ENCODE measurements at regions not wholly inside any gene's neighbourhood (a gene's known extent, or its start where the extent isn't known, plus 50 kb on each side); places are given as distances from the start of the nearest gene placed in this dataset.
"Not testable (repeated sequence)": the region's sequence is repeated elsewhere in the genome, so short reads cannot be mapped to it uniquely, and the experiment has no call there.

DNA sequence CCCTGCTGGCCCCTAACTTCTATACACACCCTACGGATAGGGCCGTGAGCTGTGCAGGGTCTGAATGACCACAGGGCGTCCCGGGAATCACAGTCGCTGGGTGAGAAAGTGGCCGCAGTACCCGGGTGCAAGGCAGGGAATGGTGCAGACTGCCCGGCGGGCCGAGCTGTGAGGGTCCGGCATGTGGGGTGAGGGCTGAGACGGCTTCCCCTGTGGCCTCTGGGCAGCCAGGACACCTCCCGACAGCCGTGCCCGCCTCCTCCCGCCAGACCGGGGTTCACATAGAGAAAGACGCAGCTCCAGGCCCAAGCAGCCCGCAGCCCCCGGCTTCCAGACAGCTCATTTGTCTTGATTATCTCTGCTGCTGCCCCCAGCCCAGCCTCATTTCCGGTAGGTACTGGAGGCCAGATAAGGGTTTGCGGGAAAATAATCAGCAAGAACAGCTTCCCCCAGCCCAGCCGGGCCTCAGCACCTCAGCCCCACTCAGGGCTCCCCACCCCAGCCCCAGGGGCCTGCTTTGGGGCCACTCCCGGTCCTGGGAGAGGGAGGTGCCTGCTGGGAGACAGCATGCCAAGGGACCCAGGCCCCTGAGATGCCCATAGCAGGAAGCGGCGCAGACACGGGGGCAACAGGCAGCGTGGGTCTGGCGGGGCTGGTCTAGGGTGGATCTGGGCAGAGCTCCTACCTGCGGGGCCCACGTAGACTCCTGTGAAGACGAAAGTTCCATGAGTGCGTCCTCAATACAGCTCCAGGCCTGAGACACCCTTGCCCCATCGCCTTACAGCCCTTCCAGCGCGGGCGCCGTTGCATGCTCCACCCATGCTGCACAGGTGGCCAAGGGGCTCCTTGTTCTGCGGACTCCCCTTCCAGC, 123.1 kb downstream of the BRD1 start:
- no peak for ATAC-seq (replicated peaks)
- H3K36me3 Mint-ChIP-seq: peaks cover 0 to 2% of the 10 kb centered on the region in 2 donors
- no peak overlapping the region for H3K27ac Mint-ChIP-seq
- H3K9me3 Mint-ChIP-seq: peaks cover 8 to 11% of the 10 kb centered on the region in 2 donors
- no peaks in the 10 kb centered on the region for H3K4me1 Mint-ChIP-seq
- H3K4me3 Mint-ChIP-seq: no peak overlapping the region
- no peak for DNase-seq
- H3K27me3 Mint-ChIP-seq: peaks cover 48 to 65% of the 10 kb centered on the region in 2 donors

DNA sequence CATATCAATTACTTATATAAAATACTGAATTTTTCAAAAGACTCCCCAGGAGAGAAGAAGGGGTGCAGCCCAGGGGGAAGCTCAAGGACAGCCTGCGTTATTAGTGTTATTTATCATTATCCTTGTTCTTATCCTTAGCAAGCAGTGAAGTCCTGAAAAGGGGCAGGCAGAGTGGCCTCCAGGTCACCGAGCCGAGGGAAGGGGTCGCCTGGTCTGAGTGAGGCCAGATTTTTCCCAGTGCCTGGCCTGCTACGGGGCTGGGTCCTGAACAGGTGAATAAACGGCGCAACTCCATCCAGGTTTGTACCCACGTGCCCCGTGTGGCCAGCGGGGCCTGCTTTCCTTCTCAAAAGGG, 123.7 kb downstream of the BRD1 start:
- DNase-seq: no peak
- Mint-ChIP-seq H3K4me1 (no peaks in the 10 kb centered on the region), H3K4me3 (no peak overlapping the region), H3K9me3 (peaks cover 8 to 11% of the 10 kb centered on the region in 2 donors), H3K27me3 (peaks cover 43 to 60% of the 10 kb centered on the region in 2 donors), H3K36me3 (peaks cover 0 to 2% of the 10 kb centered on the region in 2 donors), H3K27ac (no peak overlapping the region)
- no peak for ATAC-seq (replicated peaks)

DNA sequence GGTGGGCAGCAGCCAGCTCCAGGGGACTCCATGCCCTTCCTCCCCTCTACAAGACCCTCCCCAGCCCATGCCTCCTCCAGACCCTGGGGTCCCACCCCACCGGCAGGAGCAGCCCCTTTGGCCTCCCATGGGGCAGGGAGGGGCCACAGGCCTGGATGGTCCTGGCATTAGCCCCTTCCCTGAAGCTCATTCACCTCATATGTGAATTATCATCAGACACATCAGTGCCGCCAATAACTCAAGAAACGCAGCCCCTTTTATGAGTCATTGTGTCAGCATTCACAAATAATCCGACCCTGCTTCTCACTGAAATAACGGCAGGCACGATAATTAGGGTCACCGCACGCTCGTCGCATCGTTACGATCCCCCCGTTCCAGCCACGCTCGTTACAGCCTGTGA, 124.2 kb downstream of the BRD1 start:
- Mint-ChIP-seq H3K4me3 (no peak overlapping the region), H3K27me3 (peaks cover 41 to 56% of the 10 kb centered on the region in 2 donors), H3K4me1 (no peaks in the 10 kb centered on the region), H3K27ac (no peak overlapping the region), H3K36me3 (peaks cover 0 to 2% of the 10 kb centered on the region in 2 donors), H3K9me3 (peaks cover 7 to 8% of the 10 kb centered on the region in 2 donors)
- no peak for DNase-seq
- ATAC-seq (replicated peaks): no peak

DNA sequence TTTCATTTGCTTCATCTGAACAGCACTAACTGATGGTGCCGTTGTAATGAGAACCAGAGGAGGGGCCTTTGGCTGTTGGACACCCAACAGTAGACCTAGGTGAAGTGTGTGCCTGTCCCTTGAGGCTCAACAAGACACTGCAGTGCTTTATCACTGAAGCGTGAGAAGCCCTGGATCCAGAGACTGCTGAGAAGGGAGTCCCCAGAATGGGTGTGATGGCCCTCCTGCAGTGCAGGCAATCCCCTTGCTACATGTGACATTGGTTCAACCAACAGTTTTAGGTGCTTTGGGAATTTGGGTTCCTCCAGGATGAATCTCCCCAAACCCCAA, 125.6 kb downstream of the BRD1 start:
- H3K36me3 Mint-ChIP-seq: peaks cover 0 to 2% of the 10 kb centered on the region in 2 donors
- peaks cover 33 to 42% of the 10 kb centered on the region in 2 donors for H3K27me3 Mint-ChIP-seq

DNA sequence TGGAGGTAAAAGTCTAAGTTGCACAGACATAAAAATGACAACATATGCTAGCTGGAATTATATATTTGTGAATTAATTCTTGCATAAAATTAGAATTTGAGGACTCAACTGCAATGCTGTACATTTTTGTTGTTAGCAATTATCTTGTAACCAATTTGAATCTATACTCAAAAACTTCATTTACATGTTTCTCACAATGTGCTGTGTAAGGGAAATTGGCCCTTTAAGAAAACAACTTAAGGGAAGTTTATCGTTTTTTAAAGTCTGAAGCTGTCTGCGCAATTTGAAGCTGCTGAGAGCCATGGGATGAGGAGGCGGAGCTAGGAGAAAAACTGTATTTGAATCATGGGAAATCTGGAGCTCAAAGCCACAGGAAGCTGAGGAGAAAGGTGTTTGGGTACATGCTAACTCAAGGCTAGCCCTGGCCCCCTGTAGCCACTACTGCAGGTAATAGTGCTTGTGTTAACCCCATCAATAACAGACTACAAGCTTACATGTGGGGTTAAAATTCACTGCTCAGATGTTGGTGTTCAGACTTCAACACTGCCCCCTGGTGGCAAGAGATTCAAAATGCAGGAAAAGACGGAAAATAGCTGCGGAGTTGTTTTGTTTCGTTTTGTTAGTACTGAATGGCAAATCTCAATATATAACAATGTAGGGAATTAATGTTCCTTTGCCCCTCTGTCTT, 126.1 kb downstream of the BRD1 start:
- Mint-ChIP-seq H3K27me3 (peaks cover 33 to 38% of the 10 kb centered on the region in 2 donors), H3K4me3 (no peak overlapping the region), H3K4me1 (no peaks in the 10 kb centered on the region), H3K36me3 (peaks cover under 1 to 2% of the 10 kb centered on the region in 2 donors), H3K9me3 (peaks cover 14 to 16% of the 10 kb centered on the region in 2 donors), H3K27ac (no peak overlapping the region)
- no peak for DNase-seq
- ATAC-seq (replicated peaks): no peak

More for the DNA sequence above, 125.6 kb downstream of the BRD1 start:
- H3K4me1 Mint-ChIP-seq: no peaks in the 10 kb centered on the region
- no peak for DNase-seq
- ATAC-seq (replicated peaks): no peak
- peaks cover 14 to 15% of the 10 kb centered on the region in 2 donors for H3K9me3 Mint-ChIP-seq
- H3K4me3 Mint-ChIP-seq: no peak overlapping the region
- H3K27ac Mint-ChIP-seq: no peak overlapping the region

DNA sequence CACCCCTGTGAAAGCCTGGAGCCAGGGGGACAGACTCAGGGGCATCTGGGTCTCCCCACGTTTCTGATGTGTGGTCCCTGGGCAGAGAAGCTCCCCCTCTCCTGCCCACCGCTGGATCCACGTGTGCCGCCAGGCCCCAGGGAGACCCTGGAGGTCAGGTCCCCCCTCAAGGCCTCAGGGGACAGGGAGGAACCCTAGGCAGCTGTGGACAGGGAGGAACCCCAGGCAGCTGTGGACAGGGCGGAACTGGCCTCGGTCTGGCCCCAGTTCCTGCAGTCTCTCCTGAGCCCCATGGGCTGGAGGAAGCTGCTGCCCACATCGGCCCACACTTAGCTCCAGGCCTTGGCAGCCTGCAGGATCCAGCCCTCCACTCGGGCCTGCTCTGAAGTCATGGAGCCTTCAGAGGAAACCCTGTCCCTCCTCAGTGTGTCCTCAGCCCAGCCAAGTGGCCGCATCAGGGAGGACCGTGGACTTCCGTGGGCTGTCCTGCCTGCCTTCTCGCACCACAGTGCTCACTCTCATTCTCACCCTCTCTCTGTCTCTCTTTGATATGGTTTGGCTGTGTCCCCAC, 127.7 kb downstream of the BRD1 start:
- Mint-ChIP-seq H3K27ac (no peak overlapping the region), H3K36me3 (peaks cover 2 to 3% of the 10 kb centered on the region in 2 donors), H3K4me3 (no peak overlapping the region), H3K9me3 (peaks cover 17 to 19% of the 10 kb centered on the region in 2 donors), H3K4me1 (no peaks in the 10 kb centered on the region), H3K27me3 (peaks cover 22 to 26% of the 10 kb centered on the region in 2 donors)
- ATAC-seq (replicated peaks) (no peak), DNase-seq (no peak)

DNA sequence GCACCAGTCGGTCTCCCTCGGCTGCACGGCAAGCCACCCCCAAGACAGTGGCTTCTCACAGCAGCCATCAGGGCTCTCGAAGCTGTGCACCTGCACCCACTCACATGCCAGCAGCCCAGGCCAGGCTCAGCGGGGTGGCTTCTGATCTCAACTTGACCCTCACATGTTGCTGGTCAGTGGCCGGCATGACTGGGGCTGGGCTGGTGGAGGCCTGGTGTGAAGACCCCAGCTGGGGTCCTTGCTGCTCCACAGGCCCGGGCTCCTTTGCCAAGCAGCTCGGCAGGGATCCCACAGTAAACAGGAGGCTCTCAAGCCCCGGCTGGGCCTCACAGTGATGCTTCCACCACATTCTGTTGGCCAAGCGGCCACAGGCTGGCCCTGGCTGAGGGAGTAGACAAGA, 128.2 kb downstream of the BRD1 start:
- Mint-ChIP-seq H3K27ac (no peak overlapping the region), H3K4me1 (no peaks in the 10 kb centered on the region), H3K27me3 (peaks cover 21 to 23% of the 10 kb centered on the region in 2 donors), H3K9me3 (peaks cover 17 to 19% of the 10 kb centered on the region in 2 donors), H3K36me3 (peaks cover 2 to 3% of the 10 kb centered on the region in 2 donors), H3K4me3 (no peak overlapping the region)
- ATAC-seq (replicated peaks) (no peak), DNase-seq (no peak)

DNA sequence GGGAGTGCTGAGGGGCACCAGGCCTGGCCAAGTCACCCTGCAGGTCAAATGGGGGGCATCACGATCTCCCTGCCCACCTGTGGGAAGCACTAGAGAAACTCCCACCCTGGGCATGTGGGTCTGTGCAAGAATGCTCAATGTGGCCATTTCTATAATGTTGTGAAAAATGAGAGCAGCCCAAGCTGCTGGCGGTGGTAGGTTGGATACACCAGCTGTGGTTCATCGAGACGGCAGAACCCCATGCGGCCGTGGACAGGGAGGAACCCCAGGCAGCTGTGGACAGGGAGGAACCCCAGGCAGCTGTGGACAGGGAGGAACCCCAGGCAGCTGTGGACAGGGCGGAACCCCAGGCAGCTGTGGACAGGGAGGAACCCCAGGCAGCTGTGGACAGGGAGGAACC, 129.1 kb downstream of the BRD1 start:
- peaks cover 17 to 19% of the 10 kb centered on the region in 2 donors for H3K9me3 Mint-ChIP-seq
- ATAC-seq (replicated peaks); H3K4me3 Mint-ChIP-seq; H3K36me3 Mint-ChIP-seq; DNase-seq; H3K4me1 Mint-ChIP-seq; H3K27ac Mint-ChIP-seq: not testable (repeated sequence)
- peaks cover 14 to 17% of the 10 kb centered on the region in 2 donors for H3K27me3 Mint-ChIP-seq

DNA sequence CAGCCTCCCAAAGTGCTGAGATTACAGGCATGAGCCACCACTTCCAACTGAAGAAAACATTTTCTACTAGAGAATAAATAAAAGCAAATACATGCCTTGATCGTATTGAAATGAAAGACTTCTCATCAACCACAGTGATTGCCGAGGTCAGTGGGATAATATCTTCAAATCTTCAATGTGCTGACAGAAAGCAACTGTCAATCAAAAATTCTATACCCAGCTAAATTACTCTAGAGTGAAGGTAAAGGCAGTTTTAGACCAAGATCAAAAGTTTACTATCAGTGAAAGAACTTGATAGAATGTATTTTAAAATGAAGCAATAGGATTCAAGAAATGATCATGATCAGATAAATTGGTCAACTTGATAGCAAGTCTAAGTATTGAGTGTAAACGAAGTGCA, 130.6 kb downstream of the BRD1 start:
- ATAC-seq (replicated peaks): no peak
- Mint-ChIP-seq H3K27me3 (peaks cover 17 to 24% of the 10 kb centered on the region in 2 donors), H3K4me1 (no peaks in the 10 kb centered on the region), H3K4me3 (no peak overlapping the region), H3K27ac (no peak overlapping the region), H3K9me3 (peaks cover 17% of the 10 kb centered on the region in 2 donors), H3K36me3 (peaks cover 0 to 3% of the 10 kb centered on the region in 2 donors)
- DNase-seq: no peak

DNA sequence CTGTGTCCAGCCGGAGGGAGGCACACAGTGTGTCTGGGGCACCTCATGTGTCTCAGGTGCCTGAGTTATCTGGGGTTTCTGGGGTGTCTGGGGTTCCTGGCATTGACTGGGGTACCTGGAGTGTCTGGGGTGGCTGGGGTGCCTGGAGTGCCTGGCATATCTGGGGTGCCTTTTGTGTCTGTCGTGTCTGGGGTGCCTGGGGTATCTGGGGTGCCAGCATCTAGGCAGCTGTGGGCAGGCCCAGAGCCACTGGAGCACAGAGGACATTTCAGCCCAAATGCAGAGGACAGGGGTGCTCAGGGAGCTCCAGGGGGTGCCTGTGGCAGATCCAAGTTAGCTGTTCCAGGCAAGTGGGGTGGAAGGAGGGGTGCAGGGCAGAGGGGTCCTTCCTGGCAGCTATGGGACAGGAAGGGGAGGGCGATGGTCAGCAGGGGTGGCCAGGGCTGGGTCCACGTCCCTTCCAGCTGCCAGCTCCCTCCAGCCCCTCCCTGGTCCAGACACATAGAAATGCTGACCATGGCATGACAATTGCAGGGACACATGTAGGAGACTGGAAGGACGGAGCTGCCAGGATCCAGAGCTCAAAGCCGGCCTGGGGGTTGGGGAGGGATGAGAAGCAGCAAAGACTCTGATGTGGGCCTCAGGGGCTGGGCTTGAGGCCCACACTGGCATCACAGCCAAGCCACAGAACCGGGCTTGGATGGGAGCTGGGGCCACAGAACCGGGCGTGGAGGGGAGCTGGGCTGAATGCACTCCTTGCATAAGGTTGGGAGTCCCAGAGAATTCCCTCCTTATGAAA, 133.0 kb downstream of the BRD1 start:
- Mint-ChIP-seq H3K9me3 (peaks cover 9 to 12% of the 10 kb centered on the region in 2 donors), H3K4me3 (no peak overlapping the region), H3K27ac (no peak overlapping the region), H3K27me3 (peaks cover 25 to 28% of the 10 kb centered on the region in 2 donors), H3K36me3 (peaks cover 0 to 3% of the 10 kb centered on the region in 2 donors), H3K4me1 (peaks cover 0 to 2% of the 10 kb centered on the region in 2 donors)
- DNase-seq (no peak), ATAC-seq (replicated peaks) (no peak)

DNA sequence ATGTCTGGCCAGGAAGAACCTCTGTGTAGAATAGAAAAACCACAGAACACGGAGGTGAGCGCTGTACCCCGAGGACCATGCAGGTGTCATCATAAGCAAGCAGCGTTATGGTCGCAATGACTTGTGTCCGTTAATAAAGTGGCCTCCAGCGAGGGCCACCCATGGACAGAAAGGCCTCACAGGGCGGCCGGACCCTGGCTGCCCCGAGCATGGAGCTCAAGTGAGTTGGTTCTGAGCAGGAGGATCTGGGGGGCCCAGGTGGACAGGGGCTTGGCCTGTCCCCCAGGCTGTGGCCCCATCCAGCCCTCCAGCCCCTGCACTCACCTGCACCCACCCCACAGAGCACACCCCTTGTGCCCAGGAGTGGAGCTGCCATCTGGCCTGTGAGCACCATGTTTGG, 133.8 kb downstream of the BRD1 start:
- peaks cover 0 to 2% of the 10 kb centered on the region in 2 donors for H3K4me1 Mint-ChIP-seq
- H3K36me3 Mint-ChIP-seq: peaks cover 0 to 3% of the 10 kb centered on the region in 2 donors
- peaks cover 9 to 12% of the 10 kb centered on the region in 2 donors for H3K9me3 Mint-ChIP-seq
- H3K4me3 Mint-ChIP-seq: no peak overlapping the region
- no peak overlapping the region for H3K27ac Mint-ChIP-seq
- DNase-seq (no peak), ATAC-seq (replicated peaks) (no peak)
- peaks cover 30 to 33% of the 10 kb centered on the region in 2 donors for H3K27me3 Mint-ChIP-seq

DNA sequence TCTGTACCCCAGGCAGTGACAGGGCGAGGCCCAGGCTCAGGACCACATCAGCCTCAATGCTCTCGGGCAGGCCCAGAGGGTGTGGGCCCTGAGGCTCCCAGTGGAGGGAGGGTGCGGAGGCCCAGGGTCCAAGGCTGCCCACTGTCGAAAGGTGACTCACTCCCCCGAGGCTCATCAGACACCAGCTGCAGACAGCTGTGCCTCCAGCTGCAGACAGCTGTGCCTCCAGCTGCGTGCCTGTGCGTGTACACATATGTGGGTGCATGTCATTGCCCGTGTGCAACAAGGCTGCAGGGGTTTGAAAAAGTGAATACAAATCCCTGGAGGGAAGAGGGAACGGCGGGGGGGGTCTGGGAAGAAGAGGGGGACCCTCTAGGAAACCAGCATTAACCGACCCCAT, 134.3 kb downstream of the BRD1 start:
- peaks cover 9 to 12% of the 10 kb centered on the region in 2 donors for H3K9me3 Mint-ChIP-seq
- no peak overlapping the region for H3K4me3 Mint-ChIP-seq
- ATAC-seq (replicated peaks): no peak
- peaks cover 0 to 3% of the 10 kb centered on the region in 2 donors for H3K36me3 Mint-ChIP-seq
- H3K4me1 Mint-ChIP-seq: peaks cover 0 to 2% of the 10 kb centered on the region in 2 donors
- no peak overlapping the region for H3K27ac Mint-ChIP-seq
- no peak for DNase-seq
- peaks cover 34 to 35% of the 10 kb centered on the region in 2 donors for H3K27me3 Mint-ChIP-seq

DNA sequence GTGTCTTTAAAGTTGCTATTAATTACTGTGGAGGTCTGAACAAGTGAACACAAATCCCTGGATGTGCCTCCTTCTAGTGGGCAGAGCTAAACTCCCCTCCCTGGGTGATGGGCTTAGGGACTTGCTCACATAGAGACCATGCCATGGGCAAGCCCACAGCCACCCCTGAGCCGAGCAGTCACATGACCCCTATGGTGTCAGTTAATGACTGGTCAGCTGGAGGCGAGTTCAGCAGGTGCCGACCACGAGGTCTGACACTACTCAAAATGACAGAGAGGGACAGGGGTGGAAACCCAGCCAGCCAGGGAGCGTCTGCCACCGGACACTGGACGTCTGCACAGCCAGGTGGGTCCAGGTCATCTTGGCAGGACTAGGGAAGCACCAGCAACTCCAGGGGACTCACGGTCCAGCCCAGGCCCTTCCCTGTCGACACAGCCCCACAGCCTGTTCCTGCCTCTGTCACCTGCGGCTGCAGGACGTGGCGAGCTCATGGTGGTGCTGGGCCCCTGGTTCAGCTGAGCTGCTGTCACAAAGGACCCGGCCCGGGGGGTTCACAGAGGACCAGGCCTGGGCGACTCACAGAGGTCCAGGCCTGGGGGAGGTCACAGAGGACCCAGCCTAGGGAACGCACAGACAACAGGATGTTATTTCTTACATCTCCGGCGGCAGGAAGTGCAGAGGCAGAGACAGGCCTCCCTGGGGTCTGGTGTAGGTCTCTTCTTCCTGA, 135.0 kb downstream of the BRD1 start:
- Mint-ChIP-seq H3K27me3 (peaks cover 38 to 42% of the 10 kb centered on the region in 2 donors), H3K4me1 (peaks cover 0 to 2% of the 10 kb centered on the region in 2 donors), H3K36me3 (peaks cover 0 to 3% of the 10 kb centered on the region in 2 donors), H3K4me3 (no peak overlapping the region), H3K27ac (no peak overlapping the region), H3K9me3 (peaks cover 9% of the 10 kb centered on the region in 2 donors)
- DNase-seq (no peak), ATAC-seq (replicated peaks) (no peak)
